ENCODE measurements at regions not wholly inside any gene's neighbourhood (a gene's known extent, or its start where the extent isn't known, plus 50 kb on each side); places are given as distances from the start of the nearest gene placed in this dataset.

- intact Hi-C loops (cut with micrococcal nuclease) = loop anchor here (10.0 kb wide), 1 partner anchor 153 kb away; no protein-coding TSS in a partner anchor
- peak; percentile 85 for DNase-seq
- no peak for TF ChIP-seq CTCF (conservative IDR thresholded peaks at IDR 0.05; ENCODE audit: low read depth, low read length)
- TF ChIP-seq EZH2 (IDR thresholded peaks at IDR 0.05; ENCODE audit: low read length, unreplicated experiment) = no peak
- no peak for TF ChIP-seq EZH2phosphoT487 (IDR thresholded peaks at IDR 0.05; ENCODE audit: borderline replicate concordance, low read length)
- POLR2A ChIA-PET (ENCODE audit: unreplicated experiment) = interaction anchor here (0.5 kb wide), 1 partner anchor 343 kb away, joined by 6 read pairs; no protein-coding TSS in a partner anchor
- no TSS peak for BruUV-seq (replicated peaks)
- Histone ChIP-seq H3K4me1 (ENCODE audit: insufficient read depth, low read length) (peaks cover 17% of the 10 kb centered on the region), H3K4me2 (ENCODE audit: low read length) (peak overlapping the region; percentile 77), H3K4me3 (ENCODE audit: low read length) (peak overlapping the region; percentile 31; the same call in 1 of the 2 replicates), H2AFZ (ENCODE audit: low read length) (peak overlapping the region; percentile 60), H3K9me2 (replicated peaks; ENCODE audit: low read length) (no peaks in the 10 kb centered on the region), H3K27me3 (ENCODE audit: low read length) (no peaks in the 10 kb centered on the region), H3K9me3 (ENCODE audit: low read length) (no peaks in the 10 kb centered on the region), H3K36me3 (ENCODE audit: low read depth, low read length) (no peaks in the 10 kb centered on the region), H3K79me2 (ENCODE audit: low read length) (no peaks in the 10 kb centered on the region), H3K9ac (ENCODE audit: low read length) (no peak overlapping the region), H4K20me1 (ENCODE audit: low read length) (no peaks in the 10 kb centered on the region), H3F3A (ENCODE audit: low read length, unreplicated experiment) (peaks cover 4% of the 10 kb centered on the region), H3K27ac (ENCODE audit: low read length) (peak overlapping the region; percentile 67)
- ATAC-seq = peak; percentile 94
- CTCF ChIA-PET = interaction anchor here (0.5 kb wide), 1 partner anchor 92 kb away, joined by 4 read pairs; no protein-coding TSS in a partner anchor
These were observed 724.5 kb downstream of the EPHA4 start for GRCh38 chr2:220847589-220847988.

GRCh38 chr2:220849433-220849832 lies 722.7 kb downstream of the EPHA4 start:
- Histone ChIP-seq H4K20me1 (ENCODE audit: low read length) (no peaks in the 10 kb centered on the region), H3K79me2 (ENCODE audit: low read length) (no peaks in the 10 kb centered on the region), H3F3A (ENCODE audit: low read length, unreplicated experiment) (peaks cover 4% of the 10 kb centered on the region), H3K36me3 (ENCODE audit: low read depth, low read length) (no peaks in the 10 kb centered on the region), H3K9me3 (ENCODE audit: low read length) (no peaks in the 10 kb centered on the region), H3K4me3 (ENCODE audit: low read length) (no peak overlapping the region), H3K4me1 (ENCODE audit: insufficient read depth, low read length) (peaks cover 17% of the 10 kb centered on the region), H3K27ac (ENCODE audit: low read length) (no peak overlapping the region), H3K9me2 (replicated peaks; ENCODE audit: low read length) (no peaks in the 10 kb centered on the region), H3K9ac (ENCODE audit: low read length) (no peak overlapping the region), H2AFZ (ENCODE audit: low read length) (no peak overlapping the region), H3K4me2 (ENCODE audit: low read length) (no peak overlapping the region), H3K27me3 (ENCODE audit: low read length) (no peaks in the 10 kb centered on the region)
- intact Hi-C loops (cut with micrococcal nuclease) = loop anchor here (10.0 kb wide), 1 partner anchor 155 kb away; no protein-coding TSS in a partner anchor
- ChIA-PET CTCF (no interaction called here), POLR2A (ENCODE audit: unreplicated experiment) (no interaction called here)
- ATAC-seq (no peak), DNase-seq (no peak)
- no TSS peak for BruUV-seq (replicated peaks)
- TF ChIP-seq CTCF (conservative IDR thresholded peaks at IDR 0.05; ENCODE audit: low read depth, low read length) (no peak), EZH2 (IDR thresholded peaks at IDR 0.05; ENCODE audit: low read length, unreplicated experiment) (no peak), EZH2phosphoT487 (IDR thresholded peaks at IDR 0.05; ENCODE audit: borderline replicate concordance, low read length) (no peak)

- H3K4me1 ChIP-seq (ENCODE audit: insufficient read depth, low read length) = peaks cover 17% of the 10 kb centered on the region
- DNase-seq (no peak), ATAC-seq (no peak)
- CTCF ChIA-PET = no interaction called here
- H3K9ac ChIP-seq (ENCODE audit: low read length) = no peak overlapping the region
- H3K9me2 ChIP-seq (replicated peaks; ENCODE audit: low read length) = no peaks in the 10 kb centered on the region
- H3K4me3 ChIP-seq (ENCODE audit: low read length) = no peak overlapping the region
- intact Hi-C loops (cut with micrococcal nuclease) = no loop called here
- no peaks in the 10 kb centered on the region for H3K36me3 ChIP-seq (ENCODE audit: low read depth, low read length)
- H3K27ac ChIP-seq (ENCODE audit: low read length) = no peak overlapping the region
- TF ChIP-seq EZH2phosphoT487 (IDR thresholded peaks at IDR 0.05; ENCODE audit: borderline replicate concordance, low read length) = no peak
- TF ChIP-seq CTCF (conservative IDR thresholded peaks at IDR 0.05; ENCODE audit: low read depth, low read length) = no peak
- TF ChIP-seq EZH2 (IDR thresholded peaks at IDR 0.05; ENCODE audit: low read length, unreplicated experiment) = no peak
- no TSS peak for BruUV-seq (replicated peaks)
- no peak overlapping the region for H3K4me2 ChIP-seq (ENCODE audit: low read length)
- POLR2A ChIA-PET (ENCODE audit: unreplicated experiment) = no interaction called here
- no peaks in the 10 kb centered on the region for H3K79me2 ChIP-seq (ENCODE audit: low read length)
- no peaks in the 10 kb centered on the region for H3K9me3 ChIP-seq (ENCODE audit: low read length)
- no peaks in the 10 kb centered on the region for H4K20me1 ChIP-seq (ENCODE audit: low read length)
- H3F3A ChIP-seq (ENCODE audit: low read length, unreplicated experiment) = peaks cover 4% of the 10 kb centered on the region
- no peak overlapping the region for H2AFZ ChIP-seq (ENCODE audit: low read length)
- H3K27me3 ChIP-seq (ENCODE audit: low read length) = no peaks in the 10 kb centered on the region
These were observed 722.0 kb downstream of the EPHA4 start for GRCh38 chr2:220850116-220850515.
